ENCODE measurements at regions not wholly inside any gene's neighbourhood (a gene's known extent, or its start where the extent isn't known, plus 50 kb on each side); places are given as distances from the start of the nearest gene placed in this dataset.

- no peak for DNase-seq
These were observed 54.4 kb upstream of the RNF24 start for GRCh38 chr20:4069751-4070150.

GRCh38 chr20:4068708-4069107, 53.4 kb upstream of the RNF24 start:
- no peak for DNase-seq

- DNase-seq, result no peak
These were observed 52.4 kb upstream of the RNF24 start for GRCh38 chr20:4067600-4068261.

DNA sequence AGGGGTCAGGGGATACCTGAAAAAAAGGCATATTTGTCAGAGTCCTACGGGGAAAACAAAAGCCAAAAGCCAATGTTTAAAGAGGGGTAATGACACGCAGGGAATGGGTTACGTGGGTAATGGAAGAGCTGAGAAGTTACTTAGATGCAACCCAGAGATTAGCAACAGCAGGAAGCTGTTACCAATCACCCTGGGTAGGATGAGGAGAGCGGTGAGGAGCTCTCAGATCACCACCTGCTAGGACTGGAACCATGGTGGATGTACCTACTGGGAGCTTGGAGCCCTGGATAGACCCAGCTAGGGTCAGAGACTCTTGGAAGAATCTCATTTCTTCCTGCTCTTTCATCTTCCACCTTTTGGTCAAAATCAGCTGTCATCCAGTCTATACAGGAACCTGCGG, 51.2 kb upstream of the RNF24 start:
- DNase-seq, result no peak

DNA sequence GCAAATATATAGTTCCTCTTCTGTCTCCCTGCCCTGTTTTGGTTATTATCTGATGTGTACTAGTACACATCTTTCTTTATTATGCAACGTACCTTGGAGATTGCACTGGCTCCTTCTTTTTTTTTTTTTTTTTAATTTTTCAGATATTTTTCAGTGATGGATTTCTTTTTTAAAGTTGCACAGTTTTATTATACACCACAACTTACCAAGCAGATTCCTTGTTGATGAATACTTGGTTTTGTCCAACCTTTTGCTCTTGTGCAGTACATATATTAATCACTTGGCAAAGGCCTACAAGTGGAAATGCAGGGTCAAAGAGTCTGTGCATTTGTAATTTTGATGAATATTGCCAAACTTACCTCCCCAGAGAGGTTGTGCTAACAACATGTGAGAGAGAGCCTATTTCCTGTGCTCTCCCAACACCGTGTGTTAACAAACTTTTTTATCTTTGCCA, 50.1 kb upstream of the RNF24 start:
- no peak for DNase-seq

Measured in eye (tissue), 1 donor.